GM19240 (cell line): ENCODE measurements at regions not wholly inside any gene's neighbourhood (a gene's known extent, or its start where the extent isn't known, plus 50 kb on each side); places are given as distances from the start of the nearest gene placed in this dataset.
"Not testable (repeated sequence)": the region's sequence is repeated elsewhere in the genome, so short reads cannot be mapped to it uniquely, and the experiment has no call there.

Experiments used
- DNase-seq: peaks from one replicate; pipeline ENCODE4 v3.0.0; 2011; ENCODE audit warnings: low spot score; ENCODE audit not compliant: insufficient read length

GRCh38 chr5:96320797-96321196, 112.3 kb downstream of the PCSK1 start:
- no peak for DNase-seq

GRCh38 chr5:96319981-96320739, 112.9 kb downstream of the PCSK1 start:
- DNase-seq = not testable (repeated sequence)

GRCh38 chr5:96318569-96319110, 114.4 kb downstream of the PCSK1 start:
- DNase-seq = no peak

GRCh38 chr5:96317945-96318344, 115.1 kb downstream of the PCSK1 start:
- DNase-seq = no peak

GRCh38 chr5:96316487-96316886, 116.6 kb downstream of the PCSK1 start:
- DNase-seq = no peak

GRCh38 chr5:96316017-96316416, 117.0 kb downstream of the PCSK1 start:
- DNase-seq = no peak

- no peak for DNase-seq
These were observed 117.6 kb downstream of the PCSK1 start for GRCh38 chr5:96315431-96315830.

- no peak for DNase-seq
These were observed 120.7 kb downstream of the PCSK1 start for GRCh38 chr5:96312383-96312782.

- DNase-seq = not testable (repeated sequence)
These were observed 126.0 kb downstream of the PCSK1 start for GRCh38 chr5:96307047-96307446.

GRCh38 chr5:96302174-96302738, 130.8 kb downstream of the PCSK1 start:
- DNase-seq = no peak

GRCh38 chr5:96300976-96301375, 132.1 kb downstream of the PCSK1 start:
- DNase-seq = no peak

- no peak for DNase-seq
These were observed 135.2 kb downstream of the PCSK1 start for GRCh38 chr5:96297867-96298266.

GRCh38 chr5:96297290-96297689, 135.8 kb downstream of the PCSK1 start:
- DNase-seq = no peak

- no peak for DNase-seq
These were observed 138.2 kb downstream of the PCSK1 start for GRCh38 chr5:96294884-96295202.

- DNase-seq = no peak
These were observed 138.8 kb downstream of the PCSK1 start for GRCh38 chr5:96293966-96294883.

- no peak for DNase-seq
These were observed 140.3 kb downstream of the PCSK1 start for GRCh38 chr5:96292582-96293247.

- DNase-seq = not testable (repeated sequence)
These were observed 143.8 kb downstream of the PCSK1 start for GRCh38 chr5:96289287-96289686.

GRCh38 chr5:96288845-96289185, 144.2 kb downstream of the PCSK1 start:
- DNase-seq = no peak

GRCh38 chr5:96288166-96288844, 144.7 kb downstream of the PCSK1 start:
- DNase-seq = no peak

GRCh38 chr5:96287136-96287535, 145.9 kb downstream of the PCSK1 start:
- DNase-seq = no peak

GRCh38 chr5:96285823-96286222, 147.2 kb downstream of the PCSK1 start:
- no peak for DNase-seq
